RWPE1 (cell line): ENCODE measurements at regions not wholly inside any gene's neighbourhood (a gene's known extent, or its start where the extent isn't known, plus 50 kb on each side); places are given as distances from the start of the nearest gene placed in this dataset.

ENCODE experiments used
- CTCF ChIA-PET: fragments of 350-600 bp; sonication (Branson Sonifier 250); formaldehyde crosslinking; extraction: SDS; loops from one replicate; lab custom pipeline; 2021; lab: Yijun Ruan, JAX
- POLR2A ChIA-PET: fragments of 400-600 bp; formaldehyde crosslinking; extraction: SDS; loops from one replicate; lab custom pipeline; 2020; ENCODE audit warnings: antibody characterized with exemption; ENCODE audit not compliant: low non-redundant PET; lab: Yijun Ruan, JAX
- DNase-seq: peaks from one replicate; pipeline ENCODE4 v3.0.0; 2012; ENCODE audit warnings: low spot score
- H3K27ac ChIP-seq: fragments of 450-650 bp; 2 replicates; pipeline ENCODE4 v1.5.1; 2017
- TF ChIP-seq, protein P1 (sequence below): fragments of 450-650 bp; conservative IDR thresholded peaks from 2 replicates; pipeline ENCODE4 v1.5.1; 2017; ENCODE audit warnings: low read depth, mild to moderate bottlenecking

DNA sequence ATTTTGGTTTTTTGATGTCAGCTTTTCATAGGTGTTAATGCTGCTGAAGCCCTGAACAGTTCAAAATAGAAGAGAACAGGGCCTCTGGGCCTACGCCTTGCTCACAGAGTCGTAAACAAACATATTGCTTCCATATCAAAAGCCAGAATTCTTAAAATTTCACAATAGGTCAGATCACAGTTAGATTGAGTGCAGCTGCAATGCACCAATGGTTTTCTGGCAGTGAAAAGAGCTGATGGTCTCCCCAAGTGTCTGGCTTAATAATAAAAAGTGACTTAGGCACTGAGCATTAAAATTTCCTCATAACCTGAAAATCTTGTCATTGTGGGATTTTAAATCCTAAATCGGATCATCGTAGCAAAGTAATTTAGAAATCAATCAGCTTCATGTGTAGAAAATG is 493.0 kb downstream of the CAAP1 start:
- H3K27ac ChIP-seq, result no peak overlapping the region
- TF ChIP-seq, protein P1, sequence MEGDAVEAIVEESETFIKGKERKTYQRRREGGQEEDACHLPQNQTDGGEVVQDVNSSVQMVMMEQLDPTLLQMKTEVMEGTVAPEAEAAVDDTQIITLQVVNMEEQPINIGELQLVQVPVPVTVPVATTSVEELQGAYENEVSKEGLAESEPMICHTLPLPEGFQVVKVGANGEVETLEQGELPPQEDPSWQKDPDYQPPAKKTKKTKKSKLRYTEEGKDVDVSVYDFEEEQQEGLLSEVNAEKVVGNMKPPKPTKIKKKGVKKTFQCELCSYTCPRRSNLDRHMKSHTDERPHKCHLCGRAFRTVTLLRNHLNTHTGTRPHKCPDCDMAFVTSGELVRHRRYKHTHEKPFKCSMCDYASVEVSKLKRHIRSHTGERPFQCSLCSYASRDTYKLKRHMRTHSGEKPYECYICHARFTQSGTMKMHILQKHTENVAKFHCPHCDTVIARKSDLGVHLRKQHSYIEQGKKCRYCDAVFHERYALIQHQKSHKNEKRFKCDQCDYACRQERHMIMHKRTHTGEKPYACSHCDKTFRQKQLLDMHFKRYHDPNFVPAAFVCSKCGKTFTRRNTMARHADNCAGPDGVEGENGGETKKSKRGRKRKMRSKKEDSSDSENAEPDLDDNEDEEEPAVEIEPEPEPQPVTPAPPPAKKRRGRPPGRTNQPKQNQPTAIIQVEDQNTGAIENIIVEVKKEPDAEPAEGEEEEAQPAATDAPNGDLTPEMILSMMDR, result no peak
- no peak for DNase-seq
- ChIA-PET POLR2A (no interaction called here), CTCF (interaction anchor here (0.6 kb wide), 1 partner anchor 58 kb away, joined by 4 read pairs; no protein-coding TSS in a partner anchor)

DNA sequence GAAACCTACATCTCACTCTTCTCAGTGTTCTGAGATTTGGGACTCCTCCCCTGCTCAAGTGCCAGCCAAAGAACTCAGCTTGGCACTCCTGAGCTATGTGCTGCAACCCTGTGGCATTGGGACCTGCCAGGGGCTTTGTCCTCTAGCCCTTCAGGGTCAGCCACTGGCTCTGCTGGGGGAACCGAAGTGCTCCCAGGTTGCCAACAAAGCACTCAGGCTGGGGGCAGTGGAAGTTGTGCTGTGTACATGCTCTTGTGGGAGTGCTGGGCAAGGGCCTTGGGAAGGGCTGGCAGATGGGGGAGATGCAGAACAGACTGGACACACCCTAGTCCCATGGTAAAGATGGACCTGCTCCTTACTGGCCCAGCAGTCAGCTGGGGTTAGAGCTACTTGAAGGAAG is 498.6 kb downstream of the CAAP1 start:
- TF ChIP-seq, protein P1, result no peak
- DNase-seq, result no peak
- ChIA-PET CTCF (no interaction called here), POLR2A (no interaction called here)
- no peak overlapping the region for H3K27ac ChIP-seq

DNA sequence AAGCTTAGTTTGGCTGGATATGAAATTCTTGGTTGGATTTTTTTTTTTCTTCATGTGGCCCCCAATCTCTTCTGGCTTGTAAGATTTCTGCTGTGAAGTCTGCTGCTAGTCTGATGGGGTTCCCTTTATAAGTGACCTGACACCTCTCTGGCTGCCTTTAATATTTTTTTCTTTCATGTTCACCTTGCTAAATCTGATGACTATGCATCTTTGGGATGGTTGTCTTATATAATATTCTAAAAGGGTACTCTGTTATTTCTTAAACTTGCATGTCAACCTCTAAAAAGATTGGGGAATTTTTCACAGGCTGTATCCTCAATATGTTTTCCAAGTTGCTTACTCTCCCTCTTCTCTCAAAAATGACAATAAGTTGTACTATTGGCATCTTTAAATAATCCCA is 500.0 kb downstream of the CAAP1 start:
- DNase-seq, result no peak
- CTCF ChIA-PET, result no interaction called here
- POLR2A ChIA-PET, result no interaction called here
- no peak overlapping the region for H3K27ac ChIP-seq
- TF ChIP-seq, protein P1, result no peak

DNA sequence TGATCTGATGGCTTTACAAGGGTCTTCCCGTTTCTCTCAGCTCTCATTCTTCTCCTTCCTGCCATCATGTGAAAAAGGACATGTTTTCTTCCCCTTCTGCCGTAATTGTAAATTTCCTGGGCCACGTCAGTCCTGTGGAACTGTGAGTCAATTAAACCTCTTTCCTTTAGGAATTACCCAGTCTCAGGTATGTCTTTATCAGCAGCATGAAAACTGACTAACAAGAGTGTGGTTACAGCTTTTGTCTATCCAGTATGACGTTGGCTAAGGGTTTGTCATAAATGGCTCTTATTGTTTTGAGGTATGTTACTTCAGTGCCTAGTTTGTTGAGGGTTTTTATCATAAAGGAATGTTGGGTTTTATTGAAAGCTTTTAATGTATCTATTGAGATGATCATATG is 501.6 kb downstream of the CAAP1 start:
- ChIA-PET CTCF (interaction anchor here (0.6 kb wide), 1 partner anchor 1449 kb away, joined by 3 read pairs; no protein-coding TSS in a partner anchor), POLR2A (no interaction called here)

DNA sequence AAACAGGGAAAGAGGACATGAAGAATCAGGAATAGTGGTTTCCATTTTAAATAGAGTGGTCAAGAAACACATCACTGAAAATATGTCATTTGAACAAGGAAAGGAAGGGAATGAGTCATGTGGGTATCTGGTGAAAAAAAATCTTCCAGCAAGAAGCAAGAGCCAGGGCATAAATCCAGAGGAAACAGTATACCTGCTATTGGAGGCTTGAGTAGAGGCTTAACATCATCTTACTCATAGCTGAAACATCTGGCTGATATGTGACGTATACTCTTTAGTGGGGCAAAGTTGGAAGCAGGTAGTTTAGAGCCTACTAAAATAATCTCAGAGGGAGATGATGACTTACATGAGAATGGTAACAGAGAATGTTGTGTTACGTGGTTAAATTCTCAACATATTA is 517.2 kb downstream of the CAAP1 start:
- CTCF ChIA-PET, result no interaction called here
- DNase-seq, result no peak
- no peak overlapping the region for H3K27ac ChIP-seq
- POLR2A ChIA-PET, result no interaction called here
- TF ChIP-seq, protein P1, result no peak

More for the DNA sequence above, 501.6 kb downstream of the CAAP1 start:
- no peak overlapping the region for H3K27ac ChIP-seq
- TF ChIP-seq, protein P1, result no peak
- no peak for DNase-seq

DNA sequence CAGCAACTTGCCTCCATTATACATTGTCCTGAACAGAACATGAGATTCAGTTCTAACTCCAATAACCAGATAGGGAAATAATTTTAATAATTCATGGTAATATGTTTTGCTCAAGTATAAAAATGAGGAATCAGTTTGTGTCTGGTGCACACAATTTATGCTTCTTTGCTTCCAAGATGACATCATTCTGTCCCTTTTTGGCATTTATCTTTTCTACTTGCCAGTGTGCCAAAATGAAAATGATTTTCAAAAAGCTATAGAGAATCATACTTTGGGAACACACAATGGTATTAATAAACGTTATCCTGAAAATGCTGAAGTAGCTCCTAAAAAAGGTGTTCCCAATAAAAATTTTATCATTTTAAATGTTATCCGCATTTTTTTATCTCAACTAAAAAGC is 519.0 kb downstream of the CAAP1 start:
- H3K27ac ChIP-seq, result no peak overlapping the region
- CTCF ChIA-PET, result interaction anchor here (0.6 to 0.7 kb wide), 2 partner anchors 92 to 279 kb away, joined by 4 to 5 read pairs; no protein-coding TSS in a partner anchor
- POLR2A ChIA-PET, result no interaction called here
- no peak for DNase-seq
- TF ChIP-seq, protein P1, result no peak
